Parathyroid adenoma (tissue), 2 donors: ENCODE measurements at regions not wholly inside any gene's neighbourhood (a gene's known extent, or its start where the extent isn't known, plus 50 kb on each side); places are given as distances from the start of the nearest gene placed in this dataset.

Experiments
- H2AFZ ChIP-seq: fragments of 300-600 bp; sonication (generic); one replicate; pipeline ENCODE4 v1.7.0; 2017; ENCODE audit warnings: antibody characterized with exemption, mild to moderate bottlenecking
- H3K27ac ChIP-seq: fragments of 300-600 bp; sonication (generic); one replicate; pipeline ENCODE4 v1.7.0; 2017
- H3K27me3 ChIP-seq: fragments of 300-600 bp; sonication (generic); one replicate; pipeline ENCODE4 v1.7.0; 2017; ENCODE audit warnings: low read length; ENCODE audit not compliant: control insufficient read depth, insufficient read depth
- H3K36me3 ChIP-seq: fragments of 300-600 bp; sonication (generic); one replicate; pipeline ENCODE4 v1.7.0; 2017; ENCODE audit warnings: low read length; ENCODE audit not compliant: control insufficient read depth, insufficient read depth
- H3K4me1 ChIP-seq: fragments of 300-600 bp; sonication (generic); one replicate; pipeline ENCODE4 v1.7.0; 2017; ENCODE audit warnings: control low read depth
- H3K4me2 ChIP-seq: fragments of 300-600 bp; sonication (generic); one replicate; pipeline ENCODE4 v1.7.0; 2017; ENCODE audit warnings: low read length
- H3K4me3 ChIP-seq: fragments of 300-600 bp; sonication (generic); one replicate; pipeline ENCODE4 v1.7.0; 2017; ENCODE audit warnings: low read depth, low read length
- H3K79me2 ChIP-seq: fragments of 300-600 bp; sonication (generic); one replicate; pipeline ENCODE4 v1.7.0; 2017; ENCODE audit warnings: control low read depth
- H3K9ac ChIP-seq: fragments of 300-600 bp; sonication (generic); one replicate; pipeline ENCODE4 v1.7.0; 2017; ENCODE audit warnings: mild to moderate bottlenecking
- H3K9me3 ChIP-seq: fragments of 300-600 bp; sonication (generic); one replicate; pipeline ENCODE4 v1.7.0; 2017; ENCODE audit warnings: low read length; ENCODE audit not compliant: control insufficient read depth
- TF ChIP-seq, protein P1 (sequence below): fragments of 300-600 bp; sonication (generic); IDR thresholded peaks from one replicate; pipeline ENCODE4 v1.7.0; 2017; ENCODE audit warnings: antibody characterized with exemption, mild to moderate bottlenecking
- donor health status: primary hyperparathyroidism.

- Histone ChIP-seq H3K9me3 (no peaks in the 10 kb centered on the region), H3K4me2 (no peak overlapping the region), H2AFZ (no peak overlapping the region), H3K4me3 (no peak overlapping the region), H3K79me2 (no peaks in the 10 kb centered on the region), H3K9ac (no peak overlapping the region), H3K27me3 (no peaks in the 10 kb centered on the region), H3K4me1 (no peaks in the 10 kb centered on the region), H3K27ac (no peak overlapping the region), H3K36me3 (no peaks in the 10 kb centered on the region)
- TF ChIP-seq, protein P1, sequence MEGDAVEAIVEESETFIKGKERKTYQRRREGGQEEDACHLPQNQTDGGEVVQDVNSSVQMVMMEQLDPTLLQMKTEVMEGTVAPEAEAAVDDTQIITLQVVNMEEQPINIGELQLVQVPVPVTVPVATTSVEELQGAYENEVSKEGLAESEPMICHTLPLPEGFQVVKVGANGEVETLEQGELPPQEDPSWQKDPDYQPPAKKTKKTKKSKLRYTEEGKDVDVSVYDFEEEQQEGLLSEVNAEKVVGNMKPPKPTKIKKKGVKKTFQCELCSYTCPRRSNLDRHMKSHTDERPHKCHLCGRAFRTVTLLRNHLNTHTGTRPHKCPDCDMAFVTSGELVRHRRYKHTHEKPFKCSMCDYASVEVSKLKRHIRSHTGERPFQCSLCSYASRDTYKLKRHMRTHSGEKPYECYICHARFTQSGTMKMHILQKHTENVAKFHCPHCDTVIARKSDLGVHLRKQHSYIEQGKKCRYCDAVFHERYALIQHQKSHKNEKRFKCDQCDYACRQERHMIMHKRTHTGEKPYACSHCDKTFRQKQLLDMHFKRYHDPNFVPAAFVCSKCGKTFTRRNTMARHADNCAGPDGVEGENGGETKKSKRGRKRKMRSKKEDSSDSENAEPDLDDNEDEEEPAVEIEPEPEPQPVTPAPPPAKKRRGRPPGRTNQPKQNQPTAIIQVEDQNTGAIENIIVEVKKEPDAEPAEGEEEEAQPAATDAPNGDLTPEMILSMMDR = no peak
These were observed 182.0 kb upstream of the WWC1 start for GRCh38 chr5:168109441-168109840.

DNA sequence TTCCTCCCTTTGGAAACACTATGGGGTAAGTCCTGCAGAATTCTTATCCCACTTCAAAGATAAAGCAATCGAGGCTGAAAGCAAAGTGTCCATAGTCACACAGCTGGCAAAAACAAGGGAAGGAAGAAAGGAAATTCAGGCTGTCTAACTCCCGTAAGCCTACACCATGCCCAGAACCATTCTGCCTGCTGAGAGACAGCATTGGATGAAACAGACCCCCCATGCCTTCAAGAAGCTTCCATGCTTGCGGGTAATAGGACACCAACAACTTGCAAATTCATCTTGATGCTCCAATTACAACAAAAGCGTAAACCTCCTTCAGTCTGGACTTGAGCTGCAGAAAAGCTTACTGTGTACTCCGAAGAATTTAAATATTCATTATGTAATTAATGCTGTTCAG lies 181.1 kb upstream of the WWC1 start:
- no peak overlapping the region for H2AFZ ChIP-seq
- no peaks in the 10 kb centered on the region for H3K27me3 ChIP-seq
- no peaks in the 10 kb centered on the region for H3K79me2 ChIP-seq
- H3K4me2 ChIP-seq = no peak overlapping the region
- TF ChIP-seq, protein P1 = no peak
- H3K4me3 ChIP-seq = no peak overlapping the region
- no peaks in the 10 kb centered on the region for H3K9me3 ChIP-seq
- no peaks in the 10 kb centered on the region for H3K36me3 ChIP-seq
- H3K9ac ChIP-seq = no peak overlapping the region
- H3K27ac ChIP-seq = no peak overlapping the region
- no peaks in the 10 kb centered on the region for H3K4me1 ChIP-seq

- H3K79me2 ChIP-seq = no peaks in the 10 kb centered on the region
- no peak overlapping the region for H3K4me2 ChIP-seq
- H3K27me3 ChIP-seq = no peaks in the 10 kb centered on the region
- no peak overlapping the region for H2AFZ ChIP-seq
- H3K4me3 ChIP-seq = no peak overlapping the region
- H3K36me3 ChIP-seq = no peaks in the 10 kb centered on the region
- no peaks in the 10 kb centered on the region for H3K4me1 ChIP-seq
- no peak overlapping the region for H3K9ac ChIP-seq
- TF ChIP-seq, protein P1 = no peak
- no peak overlapping the region for H3K27ac ChIP-seq
- H3K9me3 ChIP-seq = no peaks in the 10 kb centered on the region
These were observed 180.3 kb upstream of the WWC1 start for GRCh38 chr5:168110870-168111832.

- Histone ChIP-seq H3K4me1 (no peaks in the 10 kb centered on the region), H2AFZ (no peak overlapping the region), H3K27me3 (no peaks in the 10 kb centered on the region), H3K27ac (no peak overlapping the region), H3K36me3 (no peaks in the 10 kb centered on the region), H3K79me2 (no peaks in the 10 kb centered on the region), H3K4me2 (no peak overlapping the region), H3K9ac (no peak overlapping the region), H3K9me3 (no peaks in the 10 kb centered on the region), H3K4me3 (no peak overlapping the region)
- TF ChIP-seq, protein P1 = no peak
These were observed 176.9 kb upstream of the WWC1 start for GRCh38 chr5:168114444-168115017.
